A673 (cell line): ENCODE measurements at regions not wholly inside any gene's neighbourhood (a gene's known extent, or its start where the extent isn't known, plus 50 kb on each side); places are given as distances from the start of the nearest gene placed in this dataset.

Experiments
- CTCF ChIP-seq: fragments of 300-800, 200-600 bp; sonication (generic); conservative IDR thresholded peaks from 2 replicates; pipeline ENCODE4 v1.5.1; 2017; ENCODE audit warnings: low read depth, mild to moderate bottlenecking, antibody characterized with exemption, low read length, moderate library complexity, mixed read lengths
- EZH2 ChIP-seq: fragments of 200-600 bp; sonication (generic); IDR thresholded peaks from 2 replicates; pipeline ENCODE4 v1.6.1; 2017; ENCODE audit warnings: borderline replicate concordance, low read depth, mild to moderate bottlenecking, mixed read lengths, antibody characterized with exemption, low read length; ENCODE audit not compliant: poor library complexity, severe bottlenecking

DNA sequence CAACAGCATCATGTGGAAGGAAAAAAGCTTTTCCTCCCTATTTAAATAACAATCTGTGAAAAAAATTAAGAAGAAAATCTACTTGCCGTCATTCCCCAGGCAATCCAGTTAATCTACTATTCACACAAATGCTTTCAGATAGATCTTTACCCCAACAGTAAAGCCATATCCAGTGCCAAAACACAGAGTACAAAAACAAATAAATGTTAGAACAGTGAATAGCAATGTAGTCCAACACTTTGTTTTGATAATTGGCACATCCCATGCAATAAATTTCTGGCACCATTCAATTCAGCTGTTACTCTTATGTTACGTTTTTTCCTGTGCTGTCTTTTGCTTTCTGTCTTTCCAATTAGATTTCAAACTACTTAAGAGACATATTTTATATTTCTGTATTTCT is 2245.5 kb upstream of the WWC1 start:
- no peak for TF ChIP-seq CTCF
- no peak for TF ChIP-seq EZH2
